ENCODE measurements at regions not wholly inside any gene's neighbourhood (a gene's known extent, or its start where the extent isn't known, plus 50 kb on each side); places are given as distances from the start of the nearest gene placed in this dataset.

DNA sequence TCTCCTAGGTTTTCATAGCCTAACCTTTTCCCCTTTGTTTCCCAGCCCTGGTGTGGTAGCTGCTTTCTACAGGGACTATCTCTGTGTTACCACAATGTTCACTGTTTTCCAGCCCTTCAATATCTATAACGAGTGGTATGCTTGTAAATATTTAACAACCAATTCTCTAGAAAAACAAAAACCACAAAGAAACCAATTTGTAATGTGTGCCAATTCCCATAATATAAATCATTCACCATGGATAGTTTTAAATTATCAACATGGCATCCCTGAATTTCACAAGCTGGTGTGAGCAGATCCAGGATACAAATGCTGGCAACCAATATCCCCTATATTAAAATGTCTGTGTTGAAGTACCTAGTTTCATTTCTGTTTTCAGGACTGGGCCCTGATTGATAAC is 200.7 kb upstream of the FOXN2 start (continued):
- TF ChIP-seq, protein P1, sequence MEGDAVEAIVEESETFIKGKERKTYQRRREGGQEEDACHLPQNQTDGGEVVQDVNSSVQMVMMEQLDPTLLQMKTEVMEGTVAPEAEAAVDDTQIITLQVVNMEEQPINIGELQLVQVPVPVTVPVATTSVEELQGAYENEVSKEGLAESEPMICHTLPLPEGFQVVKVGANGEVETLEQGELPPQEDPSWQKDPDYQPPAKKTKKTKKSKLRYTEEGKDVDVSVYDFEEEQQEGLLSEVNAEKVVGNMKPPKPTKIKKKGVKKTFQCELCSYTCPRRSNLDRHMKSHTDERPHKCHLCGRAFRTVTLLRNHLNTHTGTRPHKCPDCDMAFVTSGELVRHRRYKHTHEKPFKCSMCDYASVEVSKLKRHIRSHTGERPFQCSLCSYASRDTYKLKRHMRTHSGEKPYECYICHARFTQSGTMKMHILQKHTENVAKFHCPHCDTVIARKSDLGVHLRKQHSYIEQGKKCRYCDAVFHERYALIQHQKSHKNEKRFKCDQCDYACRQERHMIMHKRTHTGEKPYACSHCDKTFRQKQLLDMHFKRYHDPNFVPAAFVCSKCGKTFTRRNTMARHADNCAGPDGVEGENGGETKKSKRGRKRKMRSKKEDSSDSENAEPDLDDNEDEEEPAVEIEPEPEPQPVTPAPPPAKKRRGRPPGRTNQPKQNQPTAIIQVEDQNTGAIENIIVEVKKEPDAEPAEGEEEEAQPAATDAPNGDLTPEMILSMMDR (conservative IDR thresholded peaks at IDR 0.05; ENCODE audit: low read depth in 2 of 2), result no peak
- no peak for TF ChIP-seq ZNF114 (CRISPR knock-in tag; IDR thresholded peaks at IDR 0.05)
- TF ChIP-seq, protein P2, sequence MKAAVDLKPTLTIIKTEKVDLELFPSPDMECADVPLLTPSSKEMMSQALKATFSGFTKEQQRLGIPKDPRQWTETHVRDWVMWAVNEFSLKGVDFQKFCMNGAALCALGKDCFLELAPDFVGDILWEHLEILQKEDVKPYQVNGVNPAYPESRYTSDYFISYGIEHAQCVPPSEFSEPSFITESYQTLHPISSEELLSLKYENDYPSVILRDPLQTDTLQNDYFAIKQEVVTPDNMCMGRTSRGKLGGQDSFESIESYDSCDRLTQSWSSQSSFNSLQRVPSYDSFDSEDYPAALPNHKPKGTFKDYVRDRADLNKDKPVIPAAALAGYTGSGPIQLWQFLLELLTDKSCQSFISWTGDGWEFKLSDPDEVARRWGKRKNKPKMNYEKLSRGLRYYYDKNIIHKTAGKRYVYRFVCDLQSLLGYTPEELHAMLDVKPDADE (IDR thresholded peaks at IDR 0.05), result no peak

DNA sequence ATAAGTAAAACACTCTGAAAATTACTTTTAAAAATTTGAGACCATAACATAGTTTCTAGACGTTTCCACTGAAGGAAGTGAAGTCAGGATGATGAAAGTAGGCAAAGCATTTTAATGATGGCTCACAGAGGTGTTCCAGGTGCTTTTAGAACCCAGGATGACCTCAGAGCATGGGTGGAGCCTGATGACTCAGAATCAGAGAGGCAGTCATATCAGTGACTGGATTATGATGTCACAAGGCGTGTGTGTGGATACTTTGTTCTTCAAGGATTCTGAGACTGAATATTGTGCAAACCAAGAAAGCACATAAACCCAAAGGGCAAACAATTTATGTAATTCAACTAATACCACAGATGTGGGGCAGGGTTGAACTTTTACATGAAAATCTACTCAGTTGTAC is 200.2 kb upstream of the FOXN2 start:
- ATAC-seq (no peak), DNase-seq (ENCODE audit: low spot score) (no peak)
- TF ChIP-seq, protein P2 (IDR thresholded peaks at IDR 0.05), result no peak
- no peak for TF ChIP-seq NANOG (IDR thresholded peaks at IDR 0.05; ENCODE audit: borderline replicate concordance)
- TF ChIP-seq, protein P3, sequence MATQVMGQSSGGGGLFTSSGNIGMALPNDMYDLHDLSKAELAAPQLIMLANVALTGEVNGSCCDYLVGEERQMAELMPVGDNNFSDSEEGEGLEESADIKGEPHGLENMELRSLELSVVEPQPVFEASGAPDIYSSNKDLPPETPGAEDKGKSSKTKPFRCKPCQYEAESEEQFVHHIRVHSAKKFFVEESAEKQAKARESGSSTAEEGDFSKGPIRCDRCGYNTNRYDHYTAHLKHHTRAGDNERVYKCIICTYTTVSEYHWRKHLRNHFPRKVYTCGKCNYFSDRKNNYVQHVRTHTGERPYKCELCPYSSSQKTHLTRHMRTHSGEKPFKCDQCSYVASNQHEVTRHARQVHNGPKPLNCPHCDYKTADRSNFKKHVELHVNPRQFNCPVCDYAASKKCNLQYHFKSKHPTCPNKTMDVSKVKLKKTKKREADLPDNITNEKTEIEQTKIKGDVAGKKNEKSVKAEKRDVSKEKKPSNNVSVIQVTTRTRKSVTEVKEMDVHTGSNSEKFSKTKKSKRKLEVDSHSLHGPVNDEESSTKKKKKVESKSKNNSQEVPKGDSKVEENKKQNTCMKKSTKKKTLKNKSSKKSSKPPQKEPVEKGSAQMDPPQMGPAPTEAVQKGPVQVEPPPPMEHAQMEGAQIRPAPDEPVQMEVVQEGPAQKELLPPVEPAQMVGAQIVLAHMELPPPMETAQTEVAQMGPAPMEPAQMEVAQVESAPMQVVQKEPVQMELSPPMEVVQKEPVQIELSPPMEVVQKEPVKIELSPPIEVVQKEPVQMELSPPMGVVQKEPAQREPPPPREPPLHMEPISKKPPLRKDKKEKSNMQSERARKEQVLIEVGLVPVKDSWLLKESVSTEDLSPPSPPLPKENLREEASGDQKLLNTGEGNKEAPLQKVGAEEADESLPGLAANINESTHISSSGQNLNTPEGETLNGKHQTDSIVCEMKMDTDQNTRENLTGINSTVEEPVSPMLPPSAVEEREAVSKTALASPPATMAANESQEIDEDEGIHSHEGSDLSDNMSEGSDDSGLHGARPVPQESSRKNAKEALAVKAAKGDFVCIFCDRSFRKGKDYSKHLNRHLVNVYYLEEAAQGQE (IDR thresholded peaks at IDR 0.05; ENCODE audit: unreplicated experiment), result no peak
- no peaks in the 10 kb centered on the region for H3K27me3 ChIP-seq (ENCODE audit: insufficient read depth)
- H3K4me3 Mint-ChIP-seq, result no peak overlapping the region
- H2AFZ ChIP-seq, result no peak overlapping the region; the same call in 1 of the 2 replicates
- H3K36me3 Mint-ChIP-seq (ENCODE audit: low read depth), result no peaks in the 10 kb centered on the region
- H4K20me1 ChIP-seq (replicated peaks; ENCODE audit: insufficient read depth), result no peaks in the 10 kb centered on the region
- H3K4me3 ChIP-seq, result no peak overlapping the region
- no peaks in the 10 kb centered on the region for H3K9me2 ChIP-seq (ENCODE audit: insufficient read depth)
- no peak overlapping the region for H3K4me2 ChIP-seq
- no peaks in the 10 kb centered on the region for H3K9me3 Mint-ChIP-seq
- H3K27me3 Mint-ChIP-seq (ENCODE audit: insufficient read depth, low read depth, poor library complexity), result peaks cover 7% of the 10 kb centered on the region
- no peaks in the 10 kb centered on the region for H3K79me2 ChIP-seq (replicated peaks; ENCODE audit: insufficient read depth)
- H3F3A ChIP-seq (replicated peaks; ENCODE audit: low read depth), result no peaks in the 10 kb centered on the region
- no peaks in the 10 kb centered on the region for H3K4me1 ChIP-seq (ENCODE audit: insufficient read depth)
- no peak overlapping the region for H3K27ac ChIP-seq (ENCODE audit: low read depth)
- no peak overlapping the region for H3K27ac Mint-ChIP-seq
- no peaks in the 10 kb centered on the region for H3K36me3 ChIP-seq (ENCODE audit: insufficient read depth)
- peaks cover 12% of the 10 kb centered on the region for H3K4me1 Mint-ChIP-seq

DNA sequence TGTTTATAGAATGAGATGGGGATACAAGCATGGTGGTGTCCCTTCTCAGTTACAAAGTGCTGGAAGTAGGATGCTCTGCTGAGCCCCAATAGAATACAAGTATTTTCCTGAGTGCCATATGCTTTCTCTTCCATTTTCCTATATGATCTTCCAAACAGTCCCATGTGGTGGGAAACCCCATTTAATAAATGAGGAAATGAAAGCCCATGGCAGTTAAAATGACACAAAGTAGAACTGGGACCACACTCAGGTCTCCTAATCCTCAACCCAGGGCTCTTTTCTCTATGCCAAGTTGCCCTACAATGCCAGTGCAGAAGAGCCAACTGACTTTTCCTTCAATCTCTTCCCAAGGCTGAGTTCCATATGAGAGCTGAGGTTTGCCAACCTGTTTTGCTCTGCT is 198.0 kb upstream of the FOXN2 start:
- no peak for ATAC-seq
- Histone ChIP-seq H3K27me3 (ENCODE audit: insufficient read depth) (no peaks in the 10 kb centered on the region), H3K4me1 (ENCODE audit: insufficient read depth) (no peaks in the 10 kb centered on the region), H3K27ac (ENCODE audit: low read depth) (no peak overlapping the region), H3K36me3 (ENCODE audit: insufficient read depth) (no peaks in the 10 kb centered on the region), H4K20me1 (replicated peaks; ENCODE audit: insufficient read depth) (no peaks in the 10 kb centered on the region), H2AFZ (no peak overlapping the region), H3K79me2 (replicated peaks; ENCODE audit: insufficient read depth) (no peaks in the 10 kb centered on the region), H3K4me3 (no peak overlapping the region), H3K9me2 (ENCODE audit: insufficient read depth) (0 out of 2 replicates have a peak, but pooled peaks cover 4% of the 10 kb centered on the region), H3K4me2 (no peak overlapping the region), H3F3A (replicated peaks; ENCODE audit: low read depth) (no peaks in the 10 kb centered on the region)
- H3K27ac Mint-ChIP-seq, result no peak overlapping the region
- H3K36me3 Mint-ChIP-seq (ENCODE audit: low read depth), result no peaks in the 10 kb centered on the region
- no peaks in the 10 kb centered on the region for H3K9me3 Mint-ChIP-seq
- peaks cover 6% of the 10 kb centered on the region; the same call in 1 of the 3 replicates for H3K4me1 Mint-ChIP-seq
- H3K4me3 Mint-ChIP-seq, result no peak overlapping the region
- no peak for DNase-seq (ENCODE audit: low spot score)
- H3K27me3 Mint-ChIP-seq (ENCODE audit: insufficient read depth, low read depth, poor library complexity), result peaks cover 4% of the 10 kb centered on the region
- TF ChIP-seq STAT1 (IDR thresholded peaks at IDR 0.05; ENCODE audit: unreplicated experiment), result no peak
- no peak for TF ChIP-seq EZH2phosphoT487 (IDR thresholded peaks at IDR 0.05; ENCODE audit: unreplicated experiment)
- TF ChIP-seq JUNB (IDR thresholded peaks at IDR 0.05; ENCODE audit: unreplicated experiment), result no peak
- TF ChIP-seq, protein P2 (IDR thresholded peaks at IDR 0.05), result no peak

All from GM23338 (cell line).